ENCODE measurements at regions not wholly inside any gene's neighbourhood (a gene's known extent, or its start where the extent isn't known, plus 50 kb on each side); places are given as distances from the start of the nearest gene placed in this dataset.
A peak's percentile ranks its signal among the peaks of the same experiment; 100 is the strongest.

DNA sequence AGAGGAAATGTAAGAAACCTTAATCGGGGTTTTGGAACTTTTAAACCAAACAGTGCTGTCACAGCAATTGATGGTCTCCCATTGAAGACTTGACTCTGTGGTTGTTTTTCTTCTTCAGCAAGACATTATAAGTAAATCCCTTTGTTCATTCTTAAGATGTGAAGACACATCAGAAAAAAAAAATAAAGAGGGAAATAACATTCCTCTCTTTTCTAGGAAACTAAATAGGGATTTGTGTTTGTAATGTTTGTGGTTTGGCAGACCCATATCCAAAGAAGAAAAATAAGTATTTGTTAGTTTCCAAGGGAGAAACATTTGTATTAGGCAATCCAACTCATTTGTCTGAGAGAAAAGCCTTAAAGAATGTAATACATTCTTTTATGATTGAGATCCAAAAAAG, 359.9 kb downstream of the DSC3 start (continued):
- TF ChIP-seq ZBTB11 (CRISPR knock-in tag; IDR thresholded peaks at IDR 0.05) = no peak
- TF ChIP-seq POLR2AphosphoS5 (IDR thresholded peaks at IDR 0.05; ENCODE audit: low read length) = no peak
- no peak for TF ChIP-seq CBFB (IDR thresholded peaks at IDR 0.05; ENCODE audit: low read depth)

GRCh38 chr18:30679285-30679930, 363.1 kb downstream of the DSC3 start:
- no TSS peak for BruUV-seq (replicated peaks)
- ATAC-seq = no peak
- FAIRE-seq = peak; percentile 13
- CTCF ChIA-PET = interaction anchor here (1.2 kb wide), 1 partner anchor 398 kb away, joined by 3 read pairs; no protein-coding TSS in a partner anchor
- POLR2A ChIA-PET = no interaction called here
- H3K36me3 ChIP-seq (ENCODE audit: control insufficient read depth in 2 of 2, insufficient read depth in 2 of 2, low read length in 1 of 2) = no peaks in the 10 kb centered on the region
- no peaks in the 10 kb centered on the region for H3K79me2 ChIP-seq (ENCODE audit: control insufficient read depth, insufficient read depth, low read length)
- no peak overlapping the region for H3K4me2 ChIP-seq (ENCODE audit: control insufficient read depth, insufficient read depth)
- no peak overlapping the region for H3K27ac ChIP-seq (ENCODE audit: control insufficient read depth, insufficient read depth)
- SMC1A ChIA-PET (ENCODE audit: uncharacterized antibody, unreplicated experiment) = interaction anchor here (1.1 to 3.7 kb wide), 5 partner anchors 11 to 45 kb away, joined by 3 to 12 read pairs (median 4); no protein-coding TSS in a partner anchor
- DNase-seq (ENCODE audit: low read depth, low spot score) = no peak
- TF ChIP-seq RUNX3 (IDR thresholded peaks at IDR 0.05; ENCODE audit: low read length) = no peak
- TF ChIP-seq RB1 (IDR thresholded peaks at IDR 0.05; ENCODE audit: borderline replicate concordance) = no peak
- TF ChIP-seq RBBP5 (conservative IDR thresholded peaks at IDR 0.05) = no peak
- TF ChIP-seq, protein P1, sequence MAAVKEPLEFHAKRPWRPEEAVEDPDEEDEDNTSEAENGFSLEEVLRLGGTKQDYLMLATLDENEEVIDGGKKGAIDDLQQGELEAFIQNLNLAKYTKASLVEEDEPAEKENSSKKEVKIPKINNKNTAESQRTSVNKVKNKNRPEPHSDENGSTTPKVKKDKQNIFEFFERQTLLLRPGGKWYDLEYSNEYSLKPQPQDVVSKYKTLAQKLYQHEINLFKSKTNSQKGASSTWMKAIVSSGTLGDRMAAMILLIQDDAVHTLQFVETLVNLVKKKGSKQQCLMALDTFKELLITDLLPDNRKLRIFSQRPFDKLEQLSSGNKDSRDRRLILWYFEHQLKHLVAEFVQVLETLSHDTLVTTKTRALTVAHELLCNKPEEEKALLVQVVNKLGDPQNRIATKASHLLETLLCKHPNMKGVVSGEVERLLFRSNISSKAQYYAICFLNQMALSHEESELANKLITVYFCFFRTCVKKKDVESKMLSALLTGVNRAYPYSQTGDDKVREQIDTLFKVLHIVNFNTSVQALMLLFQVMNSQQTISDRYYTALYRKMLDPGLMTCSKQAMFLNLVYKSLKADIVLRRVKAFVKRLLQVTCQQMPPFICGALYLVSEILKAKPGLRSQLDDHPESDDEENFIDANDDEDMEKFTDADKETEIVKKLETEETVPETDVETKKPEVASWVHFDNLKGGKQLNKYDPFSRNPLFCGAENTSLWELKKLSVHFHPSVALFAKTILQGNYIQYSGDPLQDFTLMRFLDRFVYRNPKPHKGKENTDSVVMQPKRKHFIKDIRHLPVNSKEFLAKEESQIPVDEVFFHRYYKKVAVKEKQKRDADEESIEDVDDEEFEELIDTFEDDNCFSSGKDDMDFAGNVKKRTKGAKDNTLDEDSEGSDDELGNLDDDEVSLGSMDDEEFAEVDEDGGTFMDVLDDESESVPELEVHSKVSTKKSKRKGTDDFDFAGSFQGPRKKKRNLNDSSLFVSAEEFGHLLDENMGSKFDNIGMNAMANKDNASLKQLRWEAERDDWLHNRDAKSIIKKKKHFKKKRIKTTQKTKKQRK (IDR thresholded peaks at IDR 0.05; ENCODE audit: low read depth, low read length) = no peak
- no peak for TF ChIP-seq E4F1 (IDR thresholded peaks at IDR 0.05; ENCODE audit: borderline replicate concordance, partially characterized antibody)
- no peak for TF ChIP-seq SMAD1 (IDR thresholded peaks at IDR 0.05; ENCODE audit: low read depth, partially characterized antibody)
- TF ChIP-seq PML (IDR thresholded peaks at IDR 0.05; ENCODE audit: low read length) = no peak
- no peak for TF ChIP-seq NR2C2 (IDR thresholded peaks at IDR 0.05; ENCODE audit: borderline replicate concordance, control insufficient read depth, insufficient read length, low read depth)
- TF ChIP-seq ZZZ3 (IDR thresholded peaks at IDR 0.05; ENCODE audit: control insufficient read depth, insufficient read length, low read depth) = no peak
- RAD21 ChIA-PET (ENCODE audit: unreplicated experiment) = interaction anchor here (1.2 kb wide), 1 partner anchor 33 kb away, joined by 4 read pairs; no protein-coding TSS in a partner anchor
- no peaks in the 10 kb centered on the region for H4K20me1 ChIP-seq (ENCODE audit: control insufficient read depth, insufficient read depth)
- H3K27me3 ChIP-seq (replicated peaks in 1 of 2; ENCODE audit: control insufficient read depth in 2 of 2, insufficient read depth in 2 of 2, low read length in 1 of 2) = no peaks in the 10 kb centered on the region
- no peaks in the 10 kb centered on the region for H3K4me1 ChIP-seq (ENCODE audit: control insufficient read depth, insufficient read depth, low read length)
- no peak overlapping the region for H3K4me3 ChIP-seq
- H2AFZ ChIP-seq (ENCODE audit: control insufficient read depth, low read depth, low read length) = no peak overlapping the region
- no peaks in the 10 kb centered on the region for H3K9me3 ChIP-seq (replicated peaks; ENCODE audit: control insufficient read depth, insufficient read depth, low read length)
- intact Hi-C loops (cut with micrococcal nuclease; ENCODE audit: unreplicated experiment) (no loop called here), in situ Hi-C loops (cut with MboI) (no loop called here)
- H3K9ac ChIP-seq (ENCODE audit: control insufficient read depth, insufficient read depth, low read length) = no peak overlapping the region
- WGBS (ENCODE audit: insufficient coverage, insufficient replicate concordance, low lambda C conversion rate, missing lambda C conversion rate) = 1% methylated on average over 5 of the region's 5 CpGs
